ENCODE measurements at regions not wholly inside any gene's neighbourhood (a gene's known extent, or its start where the extent isn't known, plus 50 kb on each side); places are given as distances from the start of the nearest gene placed in this dataset.

DNA sequence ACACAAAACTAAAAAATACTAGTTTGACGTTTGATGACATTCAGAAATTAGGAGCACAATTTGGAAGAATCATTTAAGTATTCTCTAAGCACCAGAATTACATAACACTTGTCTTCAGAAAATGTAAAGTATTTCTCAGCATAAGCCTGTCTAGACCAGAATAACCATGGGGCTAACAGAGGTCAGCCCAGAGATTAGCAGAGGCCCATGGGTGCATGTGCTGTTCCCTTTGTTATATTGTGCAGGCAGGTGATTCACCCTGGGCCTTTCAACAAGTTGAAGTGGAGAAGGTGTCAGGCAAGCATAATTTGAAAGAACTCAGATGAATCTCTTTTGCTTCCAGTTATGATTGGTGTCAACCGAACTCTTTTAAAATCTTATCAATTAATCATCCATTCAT, 227.9 kb downstream of the LURAP1L start:
- Histone ChIP-seq H3K4me3 (ENCODE audit: low read depth, low read length, poor library complexity, severe bottlenecking) (no peak overlapping the region), H3K27me3 (replicated peaks; ENCODE audit: insufficient read depth, low read depth, low read length, poor library complexity) (no peaks in the 10 kb centered on the region), H3K27ac (ENCODE audit: low read depth, low read length, poor library complexity, severe bottlenecking) (no peak overlapping the region), H3K36me3 (ENCODE audit: insufficient read depth, low read length, poor library complexity, severe bottlenecking) (no peaks in the 10 kb centered on the region), H3K4me1 (ENCODE audit: insufficient read depth, low read length, poor library complexity, severe bottlenecking) (no peaks in the 10 kb centered on the region), H3K9me3 (ENCODE audit: low read depth, low read length, poor library complexity, severe bottlenecking) (no peaks in the 10 kb centered on the region)
- no TSS peak for BruUV-seq (replicated peaks)
- ChIA-PET POLR2A (ENCODE audit: low non-redundant PET) (interaction anchor here (0.6 kb wide), 1 partner anchor 323 kb away, joined by 4 read pairs; no protein-coding TSS in a partner anchor), CTCF (no interaction called here)
- intact Hi-C loops (cut with micrococcal nuclease; ENCODE audit: unreplicated experiment), result no loop called here
- no peak for DNase-seq (ENCODE audit: low spot score)
- no peak for TF ChIP-seq EZH2 (IDR thresholded peaks at IDR 0.05; ENCODE audit: borderline replicate concordance, low read depth, low read length, poor library complexity, severe bottlenecking)
- TF ChIP-seq, protein P1, sequence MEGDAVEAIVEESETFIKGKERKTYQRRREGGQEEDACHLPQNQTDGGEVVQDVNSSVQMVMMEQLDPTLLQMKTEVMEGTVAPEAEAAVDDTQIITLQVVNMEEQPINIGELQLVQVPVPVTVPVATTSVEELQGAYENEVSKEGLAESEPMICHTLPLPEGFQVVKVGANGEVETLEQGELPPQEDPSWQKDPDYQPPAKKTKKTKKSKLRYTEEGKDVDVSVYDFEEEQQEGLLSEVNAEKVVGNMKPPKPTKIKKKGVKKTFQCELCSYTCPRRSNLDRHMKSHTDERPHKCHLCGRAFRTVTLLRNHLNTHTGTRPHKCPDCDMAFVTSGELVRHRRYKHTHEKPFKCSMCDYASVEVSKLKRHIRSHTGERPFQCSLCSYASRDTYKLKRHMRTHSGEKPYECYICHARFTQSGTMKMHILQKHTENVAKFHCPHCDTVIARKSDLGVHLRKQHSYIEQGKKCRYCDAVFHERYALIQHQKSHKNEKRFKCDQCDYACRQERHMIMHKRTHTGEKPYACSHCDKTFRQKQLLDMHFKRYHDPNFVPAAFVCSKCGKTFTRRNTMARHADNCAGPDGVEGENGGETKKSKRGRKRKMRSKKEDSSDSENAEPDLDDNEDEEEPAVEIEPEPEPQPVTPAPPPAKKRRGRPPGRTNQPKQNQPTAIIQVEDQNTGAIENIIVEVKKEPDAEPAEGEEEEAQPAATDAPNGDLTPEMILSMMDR (conservative IDR thresholded peaks at IDR 0.05; ENCODE audit: low read depth, low read length), result no peak

DNA sequence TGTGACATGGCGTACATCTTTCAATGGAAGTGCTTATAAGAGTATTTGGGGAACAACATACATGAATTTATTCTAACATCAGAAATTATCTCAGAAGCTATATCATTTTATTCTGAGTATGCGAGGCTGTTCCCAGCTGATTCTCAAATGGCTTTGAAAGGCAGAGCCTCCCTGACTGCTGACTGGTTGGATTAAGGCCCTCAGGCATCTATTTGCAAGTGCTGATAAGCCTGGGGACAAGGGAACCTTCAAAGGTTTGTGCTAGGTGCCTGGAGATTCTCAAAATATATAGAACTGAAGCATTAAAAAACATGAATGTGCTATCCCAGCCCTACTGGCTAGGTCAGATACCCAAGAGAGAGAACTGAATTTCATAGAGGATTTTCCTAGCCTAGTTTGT, 235.1 kb downstream of the LURAP1L start:
- TF ChIP-seq, protein P1 (conservative IDR thresholded peaks at IDR 0.05; ENCODE audit: low read depth, low read length), result no peak
- TF ChIP-seq EZH2 (IDR thresholded peaks at IDR 0.05; ENCODE audit: borderline replicate concordance, low read depth, low read length, poor library complexity, severe bottlenecking), result no peak
- H3K27ac ChIP-seq (ENCODE audit: low read depth, low read length, poor library complexity, severe bottlenecking), result no peak overlapping the region
- intact Hi-C loops (cut with micrococcal nuclease; ENCODE audit: unreplicated experiment), result no loop called here
- POLR2A ChIA-PET (ENCODE audit: low non-redundant PET), result no interaction called here
- no peaks in the 10 kb centered on the region for H3K27me3 ChIP-seq (replicated peaks; ENCODE audit: insufficient read depth, low read depth, low read length, poor library complexity)
- H3K4me1 ChIP-seq (ENCODE audit: insufficient read depth, low read length, poor library complexity, severe bottlenecking), result no peaks in the 10 kb centered on the region
- no peaks in the 10 kb centered on the region for H3K36me3 ChIP-seq (ENCODE audit: insufficient read depth, low read length, poor library complexity, severe bottlenecking)
- BruUV-seq (replicated peaks), result no TSS peak
- no peak for DNase-seq (ENCODE audit: low spot score)
- CTCF ChIA-PET, result no interaction called here
- H3K9me3 ChIP-seq (ENCODE audit: low read depth, low read length, poor library complexity, severe bottlenecking), result no peaks in the 10 kb centered on the region
- no peak overlapping the region for H3K4me3 ChIP-seq (ENCODE audit: low read depth, low read length, poor library complexity, severe bottlenecking)

DNA sequence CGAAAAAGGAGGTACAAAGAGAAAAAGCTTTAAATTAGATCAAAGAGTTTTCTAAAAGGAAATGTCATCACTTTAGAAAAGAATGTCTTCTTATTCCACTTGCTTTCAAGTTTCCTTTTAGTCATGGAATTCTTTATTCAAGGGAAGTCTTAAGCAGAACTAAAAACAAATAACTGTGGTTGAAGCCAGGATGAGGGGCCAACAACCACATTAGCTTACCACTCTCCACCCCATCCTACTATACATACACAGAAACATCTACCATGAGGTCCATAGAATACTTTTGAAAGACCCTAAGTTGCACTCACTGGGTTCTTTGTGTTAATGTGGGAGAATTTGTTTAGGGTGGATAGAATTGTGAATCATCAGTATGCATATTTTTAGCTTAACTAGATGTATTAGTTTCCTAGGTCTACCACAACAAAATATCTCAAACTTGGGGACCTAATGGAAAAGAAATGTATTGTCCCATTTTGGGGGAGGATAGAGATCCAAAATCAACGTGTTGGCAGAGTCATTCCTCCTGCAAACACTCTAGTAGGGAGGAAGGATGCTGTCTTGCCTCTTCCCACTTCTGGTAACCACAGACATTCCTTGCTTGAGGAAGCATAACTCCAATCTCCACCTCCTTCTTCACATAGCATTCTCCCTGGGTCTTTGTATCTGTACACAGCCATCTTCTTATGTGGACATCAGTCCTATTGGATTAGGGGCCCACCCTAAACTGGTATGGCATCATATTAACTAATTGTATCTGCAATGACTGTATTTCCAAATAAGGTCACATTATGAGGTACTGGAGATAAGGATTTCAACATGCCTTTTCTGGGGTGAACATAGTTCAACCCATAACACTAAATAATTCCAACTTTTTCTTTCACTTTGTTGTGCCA, 239.4 kb downstream of the LURAP1L start:
- intact Hi-C loops (cut with micrococcal nuclease; ENCODE audit: unreplicated experiment), result no loop called here
- TF ChIP-seq, protein P1 (conservative IDR thresholded peaks at IDR 0.05; ENCODE audit: low read depth, low read length), result no peak
- no peak for TF ChIP-seq EZH2 (IDR thresholded peaks at IDR 0.05; ENCODE audit: borderline replicate concordance, low read depth, low read length, poor library complexity, severe bottlenecking)
- CTCF ChIA-PET, result no interaction called here
- Histone ChIP-seq H3K4me3 (ENCODE audit: low read depth, low read length, poor library complexity, severe bottlenecking) (no peak overlapping the region), H3K27ac (ENCODE audit: low read depth, low read length, poor library complexity, severe bottlenecking) (no peak overlapping the region), H3K4me1 (ENCODE audit: insufficient read depth, low read length, poor library complexity, severe bottlenecking) (no peaks in the 10 kb centered on the region), H3K9me3 (ENCODE audit: low read depth, low read length, poor library complexity, severe bottlenecking) (no peaks in the 10 kb centered on the region), H3K27me3 (replicated peaks; ENCODE audit: insufficient read depth, low read depth, low read length, poor library complexity) (no peaks in the 10 kb centered on the region), H3K36me3 (ENCODE audit: insufficient read depth, low read length, poor library complexity, severe bottlenecking) (no peaks in the 10 kb centered on the region)
- POLR2A ChIA-PET (ENCODE audit: low non-redundant PET), result no interaction called here
- BruUV-seq (replicated peaks), result no TSS peak
- no peak for DNase-seq (ENCODE audit: low spot score)

Measured in A673 (cell line).